OCI-LY1 (cell line): ENCODE measurements at regions not wholly inside any gene's neighbourhood (a gene's known extent, or its start where the extent isn't known, plus 50 kb on each side); places are given as distances from the start of the nearest gene placed in this dataset.
"Not testable (repeated sequence)": the region's sequence is repeated elsewhere in the genome, so short reads cannot be mapped to it uniquely, and the experiment has no call there.

Experiments
- H2AFZ ChIP-seq: fragments of 200-600 bp; sonication (generic), shearing (Covaris generic); 2 replicates; pipeline ENCODE4 v1.6.0; 2014; ENCODE audit warnings: antibody characterized with exemption, mild to moderate bottlenecking, low read length
- H3F3A ChIP-seq: fragments of 200-600 bp; sonication (generic), shearing (Covaris generic); 2 replicates; pipeline ENCODE4 v1.6.0; 2014; ENCODE audit warnings: mild to moderate bottlenecking, antibody characterized with exemption, low read length, moderate library complexity; ENCODE audit not compliant: insufficient read depth
- H3K27ac ChIP-seq: fragments of 200-600 bp; sonication (generic); 2 replicates; pipeline ENCODE4 v1.5.1; 2014; ENCODE audit warnings: low read length, mixed run types, mild to moderate bottlenecking, low read depth; ENCODE audit not compliant: poor library complexity, severe bottlenecking
- H3K27me3 ChIP-seq: fragments of 200-600 bp; sonication (generic); 2 replicates; pipeline ENCODE4 v1.6.0; 2014; ENCODE audit warnings: antibody characterized with exemption, mild to moderate bottlenecking, low read length, moderate library complexity; ENCODE audit not compliant: insufficient read depth
- H3K36me3 ChIP-seq: fragments of 200-600 bp; sonication (generic); 2 replicates; pipeline ENCODE4 v1.6.1; 2014; ENCODE audit warnings: mild to moderate bottlenecking, antibody characterized with exemption, low read length, moderate library complexity, mixed read lengths; ENCODE audit not compliant: insufficient read depth
- H3K4me1 ChIP-seq: fragments of 200-600 bp; sonication (generic); 2 replicates; pipeline ENCODE4 v1.5.1; 2014; ENCODE audit warnings: mild to moderate bottlenecking, low read length, moderate library complexity; ENCODE audit not compliant: insufficient read depth, severe bottlenecking
- H3K4me2 ChIP-seq: fragments of 200-600 bp; sonication (generic), shearing (Covaris generic); 2 replicates; pipeline ENCODE4 v1.6.1; 2014; ENCODE audit warnings: low read length
- H3K4me3 ChIP-seq: fragments of 200-600 bp; sonication (generic); 2 replicates; pipeline ENCODE4 v1.5.1; 2014; ENCODE audit warnings: low read length, low read depth, mild to moderate bottlenecking, mixed read lengths; ENCODE audit not compliant: poor library complexity, severe bottlenecking
- H3K79me2 ChIP-seq: fragments of 200-600 bp; shearing (Covaris generic); 2 replicates; pipeline ENCODE4 v1.6.1; 2016; ENCODE audit warnings: mixed run types, low read length, mixed read lengths; ENCODE audit not compliant: insufficient read depth
- H3K9ac ChIP-seq: fragments of 200-600 bp; sonication (generic), shearing (Covaris generic); 2 replicates; pipeline ENCODE4 v1.6.1; 2014; ENCODE audit warnings: mild to moderate bottlenecking, low read length, mixed read lengths
- H3K9me2 ChIP-seq: fragments of 200-600 bp; sonication (generic), shearing (Covaris generic); 2 replicates; pipeline ENCODE4 v1.6.1; 2014; ENCODE audit warnings: low read depth, mild to moderate bottlenecking, low read length, mixed read lengths
- H3K9me3 ChIP-seq: fragments of 200-600 bp; shearing (Covaris generic); 2 replicates; pipeline ENCODE4 v1.6.1; 2014; ENCODE audit warnings: low read length, mixed read lengths
- H4K20me1 ChIP-seq: fragments of 200-600 bp; sonication (generic), shearing (Covaris generic); 2 replicates; pipeline ENCODE4 v1.6.0; 2016; ENCODE audit warnings: mild to moderate bottlenecking, low read length; ENCODE audit not compliant: insufficient read depth
- EZH2 ChIP-seq: fragments of 200-600 bp; sonication (generic), shearing (Covaris generic); IDR thresholded peaks from 2 replicates; pipeline ENCODE4 v1.8.0; 2017; ENCODE audit warnings: borderline replicate concordance, mixed run types, mild to moderate bottlenecking, antibody characterized with exemption, low read length, moderate library complexity, mixed read lengths
- TF ChIP-seq, protein P1 (sequence below): fragments of 200-600 bp; sonication (generic), shearing (Covaris generic); IDR thresholded peaks from 2 replicates; pipeline ENCODE4 v1.5.1; 2017; ENCODE audit warnings: mild to moderate bottlenecking, antibody characterized with exemption, low read length, moderate library complexity, mixed read lengths

DNA sequence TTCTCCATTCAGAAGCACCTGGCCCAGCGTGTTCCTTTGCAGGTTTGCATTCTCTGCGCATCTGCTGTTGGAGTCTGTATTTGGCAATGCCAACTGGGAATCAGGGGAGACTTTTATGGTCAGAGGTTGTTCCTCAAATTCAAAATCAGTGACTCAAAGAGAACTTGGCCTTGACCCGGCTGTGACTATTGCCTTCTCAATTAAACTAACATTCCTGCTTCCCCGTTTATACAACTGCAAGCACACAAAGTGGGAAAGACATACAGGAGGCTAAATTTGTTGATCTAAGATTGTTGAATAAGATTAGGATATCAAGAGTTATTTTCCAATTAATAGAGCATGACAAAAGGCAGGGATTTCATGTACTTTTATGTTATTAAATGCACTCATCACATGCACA lies 402.4 kb upstream of the IRX2 start:
- no peaks in the 10 kb centered on the region for H3F3A ChIP-seq
- H3K27ac ChIP-seq, result no peak overlapping the region
- H4K20me1 ChIP-seq, result no peaks in the 10 kb centered on the region
- H3K9me2 ChIP-seq, result no peaks in the 10 kb centered on the region
- TF ChIP-seq, protein P1, sequence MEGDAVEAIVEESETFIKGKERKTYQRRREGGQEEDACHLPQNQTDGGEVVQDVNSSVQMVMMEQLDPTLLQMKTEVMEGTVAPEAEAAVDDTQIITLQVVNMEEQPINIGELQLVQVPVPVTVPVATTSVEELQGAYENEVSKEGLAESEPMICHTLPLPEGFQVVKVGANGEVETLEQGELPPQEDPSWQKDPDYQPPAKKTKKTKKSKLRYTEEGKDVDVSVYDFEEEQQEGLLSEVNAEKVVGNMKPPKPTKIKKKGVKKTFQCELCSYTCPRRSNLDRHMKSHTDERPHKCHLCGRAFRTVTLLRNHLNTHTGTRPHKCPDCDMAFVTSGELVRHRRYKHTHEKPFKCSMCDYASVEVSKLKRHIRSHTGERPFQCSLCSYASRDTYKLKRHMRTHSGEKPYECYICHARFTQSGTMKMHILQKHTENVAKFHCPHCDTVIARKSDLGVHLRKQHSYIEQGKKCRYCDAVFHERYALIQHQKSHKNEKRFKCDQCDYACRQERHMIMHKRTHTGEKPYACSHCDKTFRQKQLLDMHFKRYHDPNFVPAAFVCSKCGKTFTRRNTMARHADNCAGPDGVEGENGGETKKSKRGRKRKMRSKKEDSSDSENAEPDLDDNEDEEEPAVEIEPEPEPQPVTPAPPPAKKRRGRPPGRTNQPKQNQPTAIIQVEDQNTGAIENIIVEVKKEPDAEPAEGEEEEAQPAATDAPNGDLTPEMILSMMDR, result no peak
- no peak for TF ChIP-seq EZH2
- no peak overlapping the region for H3K9ac ChIP-seq
- H3K36me3 ChIP-seq, result no peaks in the 10 kb centered on the region
- H3K4me3 ChIP-seq, result no peak overlapping the region
- no peaks in the 10 kb centered on the region for H3K27me3 ChIP-seq
- H2AFZ ChIP-seq, result no peak overlapping the region
- no peak overlapping the region for H3K4me2 ChIP-seq
- no peaks in the 10 kb centered on the region for H3K79me2 ChIP-seq
- H3K4me1 ChIP-seq, result no peaks in the 10 kb centered on the region
- H3K9me3 ChIP-seq, result no peaks in the 10 kb centered on the region

DNA sequence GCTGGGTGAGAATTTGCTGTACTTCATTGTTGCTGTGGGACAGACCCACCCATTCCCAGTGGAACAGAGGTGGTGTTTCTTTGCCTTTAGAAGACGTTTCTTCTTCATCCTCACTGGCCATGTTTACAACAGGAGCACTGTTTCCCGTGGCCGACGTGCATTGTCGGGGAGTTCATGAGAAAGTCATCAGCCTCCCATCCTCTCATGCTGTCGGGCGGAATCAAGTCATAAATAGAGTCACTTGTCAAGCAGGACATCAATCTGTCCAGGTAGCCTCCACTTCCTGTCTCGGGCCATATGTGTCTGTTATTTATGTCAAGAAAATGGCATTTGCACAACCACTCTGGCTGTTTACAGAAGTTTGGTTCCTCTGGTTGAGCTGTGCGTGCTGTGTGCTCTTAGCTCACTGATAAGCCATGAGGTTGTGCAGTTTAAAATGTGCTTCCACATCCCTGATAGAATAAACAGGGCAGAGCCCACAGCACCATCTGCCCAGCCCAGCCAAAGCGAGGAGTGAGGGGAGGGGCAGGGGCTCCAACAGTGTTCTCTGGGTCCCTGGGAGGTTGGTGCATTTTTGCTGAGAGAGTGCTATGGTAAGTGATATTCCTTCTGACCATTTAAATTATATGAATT lies 401.9 kb upstream of the IRX2 start:
- Histone ChIP-seq H3K4me3 (no peak overlapping the region), H3K4me1 (no peaks in the 10 kb centered on the region), H4K20me1 (no peaks in the 10 kb centered on the region), H3K36me3 (no peaks in the 10 kb centered on the region), H3K79me2 (no peaks in the 10 kb centered on the region), H3K4me2 (no peak overlapping the region), H3K27me3 (no peaks in the 10 kb centered on the region), H3K9ac (no peak overlapping the region), H2AFZ (no peak overlapping the region), H3K9me3 (no peaks in the 10 kb centered on the region), H3K27ac (no peak overlapping the region), H3K9me2 (no peaks in the 10 kb centered on the region), H3F3A (no peaks in the 10 kb centered on the region)
- TF ChIP-seq, protein P1, result no peak
- TF ChIP-seq EZH2, result no peak

DNA sequence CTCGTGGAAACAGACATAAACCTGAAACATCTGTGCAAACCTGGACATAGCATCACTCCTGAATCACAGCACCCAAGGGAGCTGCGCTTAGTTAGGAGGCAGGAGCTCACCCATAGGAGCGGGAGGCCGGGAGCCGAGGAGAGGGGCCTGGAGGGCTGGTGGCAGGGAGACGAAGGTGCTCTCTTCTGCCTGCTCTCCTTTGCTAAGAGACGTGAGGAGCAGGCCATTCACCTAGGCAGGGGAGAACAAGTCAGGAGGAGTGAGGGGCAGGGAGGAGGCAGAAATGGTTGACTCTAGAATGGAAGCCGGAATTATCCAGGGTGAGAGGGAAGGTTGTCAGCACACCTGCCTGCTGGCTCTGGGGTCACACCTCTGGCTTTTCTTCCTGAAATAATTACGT lies 398.4 kb upstream of the IRX2 start:
- H2AFZ ChIP-seq, result no peak overlapping the region
- no peaks in the 10 kb centered on the region for H3K79me2 ChIP-seq
- no peaks in the 10 kb centered on the region for H3K36me3 ChIP-seq
- no peaks in the 10 kb centered on the region for H3K27me3 ChIP-seq
- H3K4me2 ChIP-seq, result no peak overlapping the region
- no peaks in the 10 kb centered on the region for H3K9me2 ChIP-seq
- H3K4me3 ChIP-seq, result no peak overlapping the region
- no peak overlapping the region for H3K27ac ChIP-seq
- no peaks in the 10 kb centered on the region for H3K4me1 ChIP-seq
- no peaks in the 10 kb centered on the region for H4K20me1 ChIP-seq
- TF ChIP-seq, protein P1, result no peak
- no peak for TF ChIP-seq EZH2
- no peak overlapping the region for H3K9ac ChIP-seq
- H3K9me3 ChIP-seq, result no peaks in the 10 kb centered on the region
- H3F3A ChIP-seq, result no peaks in the 10 kb centered on the region

DNA sequence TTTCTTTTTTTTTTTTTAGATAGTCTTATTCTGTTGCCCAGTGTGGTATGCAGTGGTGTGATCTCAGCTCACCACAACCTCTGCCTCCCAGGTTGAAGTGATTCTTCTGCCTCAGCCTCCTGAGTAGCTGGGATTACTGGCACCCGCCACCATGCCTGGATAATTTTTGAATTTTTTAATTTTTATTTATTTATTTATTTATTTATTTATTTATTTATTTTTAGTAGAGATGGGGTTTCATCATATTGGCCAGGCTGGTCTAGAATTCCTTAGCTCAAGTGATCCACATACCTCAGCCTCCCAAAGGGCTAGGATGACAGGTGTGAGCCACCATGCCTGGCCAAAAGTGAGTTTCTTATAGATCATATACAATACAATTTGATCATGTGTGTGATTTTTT lies 395.9 kb upstream of the IRX2 start:
- not testable (repeated sequence) for H3F3A ChIP-seq, H2AFZ ChIP-seq, H3K4me1 ChIP-seq, H3K4me3 ChIP-seq, H4K20me1 ChIP-seq, H3K79me2 ChIP-seq, H3K9ac ChIP-seq, H3K9me2 ChIP-seq, H3K27ac ChIP-seq, H3K9me3 ChIP-seq, H3K36me3 ChIP-seq, H3K4me2 ChIP-seq, H3K27me3 ChIP-seq
